GM23248 (cell line): ENCODE measurements at regions not wholly inside any gene's neighbourhood (a gene's known extent, or its start where the extent isn't known, plus 50 kb on each side); places are given as distances from the start of the nearest gene placed in this dataset.

ENCODE experiments used
- DNase-seq: peaks from one replicate; pipeline ENCODE4 v3.0.0-alpha.2; 2015
- H2AFZ ChIP-seq: fragments of 200-600 bp; sonication (generic); 2 replicates; pipeline ENCODE4 v1.6.1; 2016; ENCODE audit warnings: antibody characterized with exemption
- H3F3A ChIP-seq: fragments of 200-600 bp; sonication (generic); 2 replicates; pipeline ENCODE4 v1.6.1; 2016; ENCODE audit warnings: mild to moderate bottlenecking, antibody characterized with exemption, mixed run types; ENCODE audit not compliant: insufficient read depth
- H3K27ac ChIP-seq: fragments of 200-600 bp; sonication (generic); 2 replicates; pipeline ENCODE4 v1.5.1; 2016; ENCODE audit warnings: mild to moderate bottlenecking
- H3K27me3 ChIP-seq: fragments of 200-600 bp; sonication (generic); replicated peaks from 2 replicates; pipeline ENCODE4 v1.6.1; 2016; ENCODE audit warnings: mild to moderate bottlenecking; ENCODE audit not compliant: insufficient read depth
- H3K36me3 ChIP-seq: fragments of 200-600 bp; sonication (generic); 2 replicates; pipeline ENCODE4 v1.6.1; 2016; ENCODE audit warnings: low read depth, mild to moderate bottlenecking
- H3K4me1 ChIP-seq: fragments of 200-600 bp; sonication (generic); 2 replicates; pipeline ENCODE4 v1.6.1; 2016; ENCODE audit warnings: mild to moderate bottlenecking; ENCODE audit not compliant: insufficient read depth
- H3K4me2 ChIP-seq: fragments of 200-600 bp; sonication (generic); one replicate; pipeline ENCODE4 v1.6.1; 2016; ENCODE audit warnings: mild to moderate bottlenecking; ENCODE audit not compliant: unreplicated experiment
- H3K4me3 ChIP-seq: fragments of 200-600 bp; sonication (generic); 2 replicates; pipeline ENCODE4 v1.5.1; 2016; ENCODE audit warnings: mild to moderate bottlenecking
- H3K79me2 ChIP-seq: fragments of 200-600 bp; sonication (generic); 2 replicates; pipeline ENCODE4 v1.6.1; 2016; ENCODE audit warnings: mild to moderate bottlenecking; ENCODE audit not compliant: insufficient read depth
- H3K9ac ChIP-seq: fragments of 200-600 bp; sonication (generic); 2 replicates; pipeline ENCODE4 v1.6.1; 2016; ENCODE audit warnings: mild to moderate bottlenecking
- H3K9me2 ChIP-seq: fragments of 200-600 bp; sonication (generic); 2 replicates; pipeline ENCODE4 v1.6.1; 2016; ENCODE audit warnings: mixed run types, mild to moderate bottlenecking, moderate library complexity; ENCODE audit not compliant: insufficient read depth
- H3K9me3 ChIP-seq: fragments of 200-600 bp; sonication (generic); one replicate; pipeline ENCODE4 v1.6.1; 2017; ENCODE audit warnings: low read depth
- H4K20me1 ChIP-seq: fragments of 200-600 bp; sonication (generic); 2 replicates; pipeline ENCODE4 v1.6.0; 2016; ENCODE audit not compliant: insufficient read depth
- EZH2 ChIP-seq: fragments of 200-600 bp; sonication (generic); IDR thresholded peaks from 2 replicates; pipeline ENCODE4 v1.6.1; 2018; ENCODE audit warnings: antibody characterized with exemption, mild to moderate bottlenecking; ENCODE audit not compliant: insufficient read depth, poor library complexity, severe bottlenecking
- EZH2phosphoT487 ChIP-seq: fragments of 200-600 bp; sonication (generic); IDR thresholded peaks from 2 replicates; pipeline ENCODE4 v1.6.1; 2018; ENCODE audit warnings: antibody characterized with exemption, moderate library complexity, mild to moderate bottlenecking, low read depth; ENCODE audit not compliant: insufficient read depth
- WGBS, 2 experiments: methylation state at CpG; one replicate each; pipeline ENCODE4 v1.1.6; 2015 to 2017; ENCODE audit warnings: low lambda C conversion rate in 2 of 2, low coverage in 1 of 2; ENCODE audit errors: missing lambda C conversion rate in 2 of 2; 5-methylcytosine and 5-hydroxymethylcytosine counted together
- in situ Hi-C: fragments of 300-500 bp; cut with MboI; formaldehyde crosslinking; loops from 2 replicates; pipeline ENCODE4 v1.15.0; 2020

DNA sequence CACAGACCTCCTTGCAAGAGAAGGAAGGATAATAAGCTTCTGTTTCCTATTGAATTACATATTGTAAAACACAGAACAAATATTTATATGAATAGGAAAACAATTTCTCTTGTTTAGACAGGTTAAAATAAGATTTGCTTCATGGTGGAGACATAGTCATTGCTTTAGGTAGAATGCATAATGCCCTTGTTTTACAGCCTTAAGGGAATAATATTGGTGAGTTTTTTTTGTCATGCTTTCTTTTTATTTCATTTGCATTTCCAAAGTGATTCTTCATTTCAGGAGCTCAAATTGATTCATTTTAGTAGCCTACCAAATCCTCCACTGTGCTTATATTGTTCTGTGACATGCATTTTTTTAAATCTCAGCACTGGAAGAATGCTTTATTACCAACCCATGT, 690.7 kb downstream of the OLFM4 start:
- no peaks in the 10 kb centered on the region for H3F3A ChIP-seq
- no peaks in the 10 kb centered on the region for H3K9me2 ChIP-seq
- H2AFZ ChIP-seq = no peak overlapping the region
- H3K4me1 ChIP-seq = no peaks in the 10 kb centered on the region
- H3K79me2 ChIP-seq = no peaks in the 10 kb centered on the region
- no peak overlapping the region for H3K4me2 ChIP-seq
- H3K27ac ChIP-seq = no peak overlapping the region
- in situ Hi-C loops = no loop called here
- no peak for DNase-seq
- H4K20me1 ChIP-seq = no peaks in the 10 kb centered on the region
- H3K36me3 ChIP-seq = no peaks in the 10 kb centered on the region
- no peaks in the 10 kb centered on the region for H3K9me3 ChIP-seq
- no peak overlapping the region for H3K9ac ChIP-seq
- TF ChIP-seq EZH2 (no peak), EZH2phosphoT487 (no peak)
- H3K4me3 ChIP-seq = no peak overlapping the region
- no peaks in the 10 kb centered on the region for H3K27me3 ChIP-seq

DNA sequence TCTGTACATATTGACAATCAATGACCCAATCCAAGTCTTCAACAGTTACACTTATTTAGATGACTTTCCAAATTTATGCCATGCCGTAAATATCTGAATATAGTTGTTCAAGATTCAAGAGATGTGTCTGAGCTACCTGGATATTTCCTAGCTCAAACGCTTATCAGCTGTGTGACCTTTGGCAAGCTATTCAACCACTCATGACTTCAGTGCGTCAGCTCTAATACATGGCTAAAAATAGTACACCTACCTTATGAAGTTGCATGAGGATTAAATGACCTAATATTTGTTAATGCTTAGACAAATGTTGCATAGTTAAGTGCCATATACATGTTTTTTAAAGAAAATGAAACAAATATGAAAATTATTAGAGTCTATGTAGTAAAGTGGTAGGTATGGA, 704.1 kb downstream of the OLFM4 start:
- Histone ChIP-seq H3K27ac (no peak overlapping the region), H3F3A (no peaks in the 10 kb centered on the region), H3K36me3 (no peaks in the 10 kb centered on the region), H3K9me2 (no peaks in the 10 kb centered on the region), H3K4me1 (no peaks in the 10 kb centered on the region), H3K79me2 (no peaks in the 10 kb centered on the region), H3K27me3 (no peaks in the 10 kb centered on the region), H4K20me1 (no peaks in the 10 kb centered on the region), H3K4me2 (no peak overlapping the region), H3K9me3 (no peaks in the 10 kb centered on the region), H3K9ac (no peak overlapping the region), H2AFZ (no peak overlapping the region), H3K4me3 (no peak overlapping the region)
- in situ Hi-C loops = no loop called here
- WGBS, 2 experiments = 27 to 31% methylated on average over 3 of the region's 3 CpGs
- TF ChIP-seq EZH2phosphoT487 = no peak
- TF ChIP-seq EZH2 = no peak
- DNase-seq = no peak

GRCh38 chr13:53743906-53744305, 715.3 kb downstream of the OLFM4 start:
- in situ Hi-C loops = no loop called here
- DNase-seq = no peak
- H3K9me2 ChIP-seq = no peaks in the 10 kb centered on the region
- no peak overlapping the region for H3K27ac ChIP-seq
- 26 to 32% methylated on average over 1 of the region's 1 CpG for WGBS, 2 experiments
- H3K27me3 ChIP-seq = no peaks in the 10 kb centered on the region
- no peak overlapping the region for H3K4me3 ChIP-seq
- no peaks in the 10 kb centered on the region for H3F3A ChIP-seq
- H4K20me1 ChIP-seq = no peaks in the 10 kb centered on the region
- no peaks in the 10 kb centered on the region for H3K36me3 ChIP-seq
- H2AFZ ChIP-seq = no peak overlapping the region
- TF ChIP-seq EZH2phosphoT487 (no peak), EZH2 (no peak)
- no peak overlapping the region for H3K4me2 ChIP-seq
- no peaks in the 10 kb centered on the region for H3K4me1 ChIP-seq
- H3K9ac ChIP-seq = no peak overlapping the region
- peaks cover 5% of the 10 kb centered on the region for H3K9me3 ChIP-seq
- H3K79me2 ChIP-seq = no peaks in the 10 kb centered on the region

DNA sequence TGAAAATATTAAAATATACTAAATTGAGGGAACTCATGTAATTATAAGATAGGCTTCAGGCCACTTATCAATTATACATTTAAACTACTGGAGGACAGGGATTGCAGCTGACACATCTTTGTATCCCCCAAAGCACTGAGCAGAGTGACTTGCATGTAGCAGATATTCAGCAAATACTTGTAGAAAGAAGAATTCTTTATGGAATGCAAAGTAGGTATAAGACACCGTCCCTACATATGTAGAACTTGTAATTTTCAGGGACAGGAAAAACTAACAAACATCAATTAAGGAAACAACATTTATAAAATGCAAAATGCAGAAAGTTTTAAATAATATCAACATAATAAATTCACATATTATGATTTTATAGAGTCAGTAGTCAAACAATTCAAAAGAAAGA, 719.2 kb downstream of the OLFM4 start:
- no peaks in the 10 kb centered on the region for H3K9me2 ChIP-seq
- no peaks in the 10 kb centered on the region for H4K20me1 ChIP-seq
- TF ChIP-seq EZH2phosphoT487 (no peak), EZH2 (no peak)
- in situ Hi-C loops = no loop called here
- no peak overlapping the region for H2AFZ ChIP-seq
- H3K27me3 ChIP-seq = no peaks in the 10 kb centered on the region
- H3F3A ChIP-seq = no peaks in the 10 kb centered on the region
- WGBS, 2 experiments = 33 to 44% methylated on average over 1 of the region's 1 CpG
- no peak for DNase-seq
- H3K79me2 ChIP-seq = no peaks in the 10 kb centered on the region
- no peak overlapping the region for H3K27ac ChIP-seq
- H3K4me1 ChIP-seq = no peaks in the 10 kb centered on the region
- H3K9ac ChIP-seq = no peak overlapping the region
- H3K4me3 ChIP-seq = no peak overlapping the region
- H3K9me3 ChIP-seq = peaks cover 4% of the 10 kb centered on the region
- H3K36me3 ChIP-seq = no peaks in the 10 kb centered on the region
- H3K4me2 ChIP-seq = no peak overlapping the region

GRCh38 chr13:53749306-53749705, 720.7 kb downstream of the OLFM4 start:
- DNase-seq = no peak
- Histone ChIP-seq H3K9me3 (peaks cover 4% of the 10 kb centered on the region), H3K4me3 (no peak overlapping the region), H3K4me2 (no peak overlapping the region), H3K9ac (no peak overlapping the region), H3K36me3 (no peaks in the 10 kb centered on the region), H2AFZ (no peak overlapping the region), H3K9me2 (no peaks in the 10 kb centered on the region), H3K27me3 (no peaks in the 10 kb centered on the region), H3K4me1 (no peaks in the 10 kb centered on the region), H3K27ac (no peak overlapping the region), H4K20me1 (no peaks in the 10 kb centered on the region), H3K79me2 (no peaks in the 10 kb centered on the region), H3F3A (no peaks in the 10 kb centered on the region)
- TF ChIP-seq EZH2phosphoT487 (no peak), EZH2 (no peak)
- WGBS, 2 experiments = 1 to 2% methylated on average over 3 of the region's 3 CpGs
- in situ Hi-C loops = no loop called here
